D721Med (cell line): ENCODE measurements at regions not wholly inside any gene's neighbourhood (a gene's known extent, or its start where the extent isn't known, plus 50 kb on each side); places are given as distances from the start of the nearest gene placed in this dataset.
A peak's percentile ranks its signal among the peaks of the same experiment; 100 is the strongest.

Experiments
- DNase-seq: peaks from one replicate; pipeline ENCODE4 v3.0.0; 2011; ENCODE audit warnings: low spot score; ENCODE audit not compliant: insufficient read length
- FAIRE-seq: peaks from 2 replicates; lab custom pipeline; 2011; peaks lifted over from hg19 to GRCh38; lab: Jason Lieb, UNC
- TF ChIP-seq, protein P1 (sequence below): IDR thresholded peaks from 2 replicates; pipeline ENCODE4 v1.5.1; 2012; ENCODE audit warnings: mild to moderate bottlenecking, control low read depth; ENCODE audit not compliant: insufficient read depth; ENCODE audit errors: missing control alignments

DNA sequence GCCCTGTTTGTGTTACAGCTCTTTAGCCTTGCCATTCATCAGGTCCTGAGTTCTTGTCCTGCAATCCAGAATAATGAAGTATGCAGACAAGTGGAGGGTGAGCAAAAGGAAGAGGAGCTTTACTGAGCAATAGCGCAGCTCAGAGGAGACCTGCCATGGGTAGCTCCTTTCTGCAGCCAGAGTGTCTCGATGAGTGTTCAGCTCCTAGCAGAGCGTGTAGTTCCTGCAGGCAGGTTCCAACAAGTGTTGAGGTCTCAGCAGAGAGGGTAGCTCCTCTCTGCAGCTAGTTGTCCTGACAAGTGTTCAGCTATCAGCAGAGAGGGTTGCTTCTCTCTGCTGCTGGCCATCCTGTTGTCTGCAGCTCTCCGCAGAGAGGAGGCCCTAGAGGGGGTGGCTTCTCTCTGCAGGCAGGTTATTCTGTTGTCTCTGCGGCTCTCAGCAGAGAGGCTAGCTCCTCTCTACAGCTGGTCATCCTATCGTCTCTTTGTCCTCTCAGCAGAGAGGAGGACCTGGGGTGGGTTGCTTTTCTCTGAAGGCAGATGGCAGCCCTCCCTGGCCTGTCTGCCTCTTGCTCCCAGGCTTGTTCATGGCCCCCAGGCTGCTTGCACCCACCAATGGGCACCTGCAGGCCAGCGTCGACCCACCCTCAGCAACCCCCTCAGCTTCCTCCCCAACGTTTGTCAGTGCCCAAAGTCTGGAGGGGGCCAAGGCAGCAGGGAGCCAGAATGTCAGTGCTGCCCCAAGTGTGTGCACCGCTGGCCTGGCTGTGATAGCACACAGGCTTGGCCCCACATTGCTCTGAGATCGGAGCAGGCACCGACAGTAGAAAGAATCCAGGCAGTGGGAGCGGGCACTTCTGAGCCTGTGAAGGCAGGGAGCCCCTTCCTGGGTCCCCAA is 112.5 kb upstream of the RUNX3 start:
- DNase-seq (no peak), FAIRE-seq (no peak)
- TF ChIP-seq, protein P1, sequence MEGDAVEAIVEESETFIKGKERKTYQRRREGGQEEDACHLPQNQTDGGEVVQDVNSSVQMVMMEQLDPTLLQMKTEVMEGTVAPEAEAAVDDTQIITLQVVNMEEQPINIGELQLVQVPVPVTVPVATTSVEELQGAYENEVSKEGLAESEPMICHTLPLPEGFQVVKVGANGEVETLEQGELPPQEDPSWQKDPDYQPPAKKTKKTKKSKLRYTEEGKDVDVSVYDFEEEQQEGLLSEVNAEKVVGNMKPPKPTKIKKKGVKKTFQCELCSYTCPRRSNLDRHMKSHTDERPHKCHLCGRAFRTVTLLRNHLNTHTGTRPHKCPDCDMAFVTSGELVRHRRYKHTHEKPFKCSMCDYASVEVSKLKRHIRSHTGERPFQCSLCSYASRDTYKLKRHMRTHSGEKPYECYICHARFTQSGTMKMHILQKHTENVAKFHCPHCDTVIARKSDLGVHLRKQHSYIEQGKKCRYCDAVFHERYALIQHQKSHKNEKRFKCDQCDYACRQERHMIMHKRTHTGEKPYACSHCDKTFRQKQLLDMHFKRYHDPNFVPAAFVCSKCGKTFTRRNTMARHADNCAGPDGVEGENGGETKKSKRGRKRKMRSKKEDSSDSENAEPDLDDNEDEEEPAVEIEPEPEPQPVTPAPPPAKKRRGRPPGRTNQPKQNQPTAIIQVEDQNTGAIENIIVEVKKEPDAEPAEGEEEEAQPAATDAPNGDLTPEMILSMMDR: no peak

DNA sequence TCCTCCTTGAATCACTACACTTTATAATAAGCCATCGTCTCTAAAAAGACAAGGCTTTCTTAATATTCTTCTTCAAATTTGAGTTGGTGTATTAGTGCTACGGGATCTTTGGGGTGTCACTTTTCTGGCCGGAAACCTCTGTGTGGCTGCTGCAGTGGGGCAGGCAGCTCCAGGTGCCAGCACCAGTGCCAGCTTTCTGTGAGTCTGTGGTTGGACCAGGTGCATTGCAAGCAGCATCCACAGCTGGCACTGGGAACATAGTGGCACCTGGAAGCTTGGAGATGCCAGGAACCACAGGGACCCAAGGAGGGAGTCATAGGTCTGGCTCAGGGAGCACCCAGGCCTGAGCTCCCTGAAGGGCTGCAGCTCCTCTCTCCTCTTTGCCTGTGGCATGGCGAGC is 111.8 kb upstream of the RUNX3 start:
- no peak for FAIRE-seq
- DNase-seq: no peak
- TF ChIP-seq, protein P1: no peak

DNA sequence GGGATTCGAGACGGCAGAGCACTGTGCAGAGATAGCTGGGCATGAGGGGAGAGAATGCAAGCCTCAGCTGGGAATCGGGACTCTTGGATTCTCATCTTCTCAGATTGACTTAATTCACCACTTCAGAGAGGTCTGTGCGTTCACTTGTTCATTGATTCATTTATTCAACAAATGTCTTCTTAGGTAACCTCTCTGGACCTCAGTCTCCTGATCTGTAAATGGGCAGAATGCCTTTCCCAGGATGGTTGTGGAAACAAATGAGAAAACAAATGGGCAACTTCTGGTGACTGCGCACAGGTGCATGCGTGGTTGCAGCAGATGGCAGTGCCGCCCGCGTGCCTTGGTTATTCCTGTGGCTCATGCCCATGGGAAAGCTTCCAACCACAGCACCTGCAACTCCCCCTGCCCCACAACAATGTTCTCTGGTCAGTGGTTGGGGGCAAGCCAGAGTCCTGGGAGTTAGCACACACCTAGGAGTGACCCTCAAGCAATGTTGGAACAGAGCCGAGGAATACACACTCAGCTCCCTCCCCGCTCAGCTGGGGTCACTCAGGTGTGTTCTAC is 110.1 kb upstream of the RUNX3 start:
- TF ChIP-seq, protein P1: no peak
- DNase-seq: no peak
- FAIRE-seq: no peak

DNA sequence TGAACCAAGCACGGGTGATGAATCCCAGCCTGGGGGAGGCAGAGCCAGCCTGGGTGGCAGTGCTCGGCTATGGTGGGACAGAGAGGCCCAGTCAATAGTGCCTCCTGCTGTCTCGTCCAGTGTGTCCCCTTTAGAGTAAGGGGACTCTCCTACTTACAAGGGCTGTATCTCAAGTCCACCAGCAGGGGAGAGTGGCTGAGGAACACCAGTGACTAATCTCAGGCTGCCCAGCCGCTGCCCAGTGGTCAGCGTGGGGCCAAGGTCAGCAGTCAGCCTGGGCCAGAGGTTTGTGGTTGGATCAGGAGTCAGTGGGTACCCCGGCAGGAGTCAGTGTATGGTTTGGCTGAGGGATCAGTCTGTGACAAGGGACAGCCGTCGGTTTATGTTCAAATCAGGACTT is 109.2 kb upstream of the RUNX3 start:
- DNase-seq (no peak), FAIRE-seq (no peak)
- TF ChIP-seq, protein P1: no peak

DNA sequence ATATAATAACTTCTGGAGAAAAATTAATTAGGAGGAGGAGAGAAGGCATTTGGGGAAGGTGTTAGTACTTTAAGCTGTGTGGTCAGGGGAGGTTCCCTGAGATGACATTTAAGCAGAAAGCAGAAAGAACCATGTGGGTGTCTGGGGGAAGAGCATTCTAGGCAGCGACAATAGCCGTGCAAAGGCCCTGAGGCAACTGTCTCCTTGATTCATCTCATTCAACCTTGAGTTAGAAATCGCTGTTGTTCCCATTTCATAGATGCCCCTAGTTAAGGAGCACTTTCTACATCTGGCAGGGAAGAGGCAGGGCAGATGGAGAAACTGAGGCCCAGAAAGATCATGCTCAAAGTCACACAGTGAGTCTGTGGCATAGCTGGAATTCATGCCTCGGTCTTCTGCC is 108.6 kb upstream of the RUNX3 start:
- no peak for FAIRE-seq
- TF ChIP-seq, protein P1: no peak
- DNase-seq: no peak

DNA sequence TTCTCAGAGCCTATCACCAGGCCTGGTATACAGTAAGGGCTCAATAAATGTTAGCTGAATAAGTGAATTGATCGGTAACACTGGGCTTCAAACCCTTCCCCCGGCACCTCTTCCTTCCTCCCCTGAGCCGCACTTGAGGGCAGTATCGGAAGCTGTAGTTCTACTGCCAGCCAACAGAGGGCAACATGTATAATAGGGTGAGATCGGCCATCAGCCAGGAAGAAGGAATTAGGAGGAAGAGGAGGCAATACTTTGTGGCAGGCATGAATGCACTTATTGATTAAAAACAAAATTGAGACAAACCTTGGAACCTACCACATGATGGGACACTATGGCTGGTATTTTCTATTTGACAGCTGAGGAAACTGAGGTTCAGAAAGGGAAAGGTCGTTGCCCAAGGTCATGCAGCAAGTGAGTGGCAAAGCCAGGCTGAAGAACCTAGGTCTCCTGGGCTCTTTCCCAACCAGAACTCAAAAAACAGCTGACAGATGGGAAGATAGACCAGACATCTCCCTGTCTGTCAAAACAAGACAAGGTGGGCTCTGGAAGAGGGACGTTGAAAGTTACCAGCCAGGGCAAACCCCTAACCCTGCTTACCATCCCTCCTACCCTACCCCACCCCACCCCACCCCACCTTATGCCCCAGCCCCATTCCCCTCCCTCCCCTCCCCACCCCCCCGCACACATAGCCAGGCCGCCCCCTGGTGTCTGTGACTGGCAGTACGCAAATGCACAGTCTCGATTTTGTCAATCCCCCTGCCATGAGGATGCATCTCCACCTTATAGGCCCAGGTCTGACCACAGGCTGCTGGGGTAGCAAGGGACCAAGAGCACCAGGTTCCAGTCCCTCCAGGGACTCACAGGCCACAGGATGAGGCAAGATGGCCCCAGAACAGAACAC is 107.3 kb upstream of the RUNX3 start:
- DNase-seq: no peak
- TF ChIP-seq, protein P1: peak; percentile 27
- no peak for FAIRE-seq
